Aorta (tissue), 5 donors: ENCODE measurements at regions not wholly inside any gene's neighbourhood (a gene's known extent, or its start where the extent isn't known, plus 50 kb on each side); places are given as distances from the start of the nearest gene placed in this dataset.

Experiments
- ATAC-seq: fragments of 200-7000 bp; cut with Tn5 transposase; one replicate; pipeline ENCODE4 v1.9.1; 2022; ENCODE audit warnings: moderate library complexity; ENCODE audit not compliant: low FRiP score
- DNase-seq, 2 donors: peaks; one replicate each; pipeline ENCODE4 v3.0.0-alpha.2; 2020
- H3K27ac ChIP-seq, 2 donors: one replicate each; pipeline ENCODE4 v1.5.1; 2013; ENCODE audit warnings: low read length in 2 of 2, mild to moderate bottlenecking in 2 of 2, moderate library complexity in 2 of 2, control low read depth in 1 of 2, inconsistent platforms in 1 of 2, low read depth in 1 of 2
- H3K27me3 ChIP-seq, 2 donors: one replicate each; pipeline ENCODE4 v1.6.1; 2013; ENCODE audit warnings: control low read depth in 1 of 2, low read length in 1 of 2, mild to moderate bottlenecking in 1 of 2, moderate library complexity in 1 of 2; ENCODE audit not compliant: insufficient read depth in 2 of 2, control insufficient read depth in 1 of 2
- H3K36me3 ChIP-seq, 2 donors: one replicate each; pipeline ENCODE4 v1.6.1; 2013; ENCODE audit warnings: control low read depth in 1 of 2, low read length in 1 of 2, mild to moderate bottlenecking in 1 of 2; ENCODE audit not compliant: insufficient read depth in 2 of 2, control insufficient read depth in 1 of 2
- H3K4me1 ChIP-seq, 2 donors: one replicate each; pipeline ENCODE4 v1.6.1; 2013; ENCODE audit warnings: low read length in 2 of 2, control low read depth in 1 of 2, mild to moderate bottlenecking in 1 of 2, moderate library complexity in 1 of 2; ENCODE audit not compliant: insufficient read depth in 2 of 2, control insufficient read depth in 1 of 2
- H3K4me3 ChIP-seq, 2 donors: one replicate each; pipeline ENCODE4 v1.5.1; 2013; ENCODE audit warnings: low read length in 2 of 2, control low read depth in 1 of 2, mild to moderate bottlenecking in 1 of 2
- H3K9me3 ChIP-seq: one replicate; pipeline ENCODE4 v1.6.1; 2013; ENCODE audit warnings: mild to moderate bottlenecking, low read length; ENCODE audit not compliant: control insufficient read depth
- WGBS, 2 donors: extraction: QIAGEN DNeasy Blood & Tissue Kit; methylation state at CpG; one replicate each; pipeline ENCODE4 v1.1.7; 2013; 5-methylcytosine and 5-hydroxymethylcytosine counted together
- intact Hi-C, 2 donors: fragments of 100-400 bp; cut with DNase I; formaldehyde crosslinking; loops; one replicate each; pipeline versions ENCODE4 v1.14.2 to v1.15.0; 2022
- donor health status: healthy with polysubstance abuse.
- donor health status: Bipolar disorder and iron deficiency.
- donor health status: DM: no; HTN: no; CAD: no.
- donor health status: DM: no; HTN: no; CAD: no.
- donor health status: DM: yes; HTN: yes; CAD: no.

GRCh38 chrX:39733745-39734144 is 364.0 kb downstream of the BCOR start:
- intact Hi-C loops: loop anchor here (5.0 to 10.0 kb wide), 6 partner anchors 74 to 534 kb away; no protein-coding TSS in a partner anchor
- DNase-seq (no peak), ATAC-seq (no peak)
- no peak overlapping the region for H3K4me3 ChIP-seq
- H3K4me1 ChIP-seq: peaks cover 0 to 2% of the 10 kb centered on the region in 2 donors
- H3K9me3 ChIP-seq: no peaks in the 10 kb centered on the region
- no peaks in the 10 kb centered on the region for H3K36me3 ChIP-seq
- no peaks in the 10 kb centered on the region for H3K27me3 ChIP-seq
- no peak overlapping the region for H3K27ac ChIP-seq
- WGBS, 2 donors: 67 to 89% methylated on average over 1 of the region's 1 CpG

- DNase-seq (no peak), ATAC-seq (no peak)
- Histone ChIP-seq H3K4me1 (peaks cover 0 to 2% of the 10 kb centered on the region in 2 donors), H3K36me3 (no peaks in the 10 kb centered on the region), H3K27me3 (no peaks in the 10 kb centered on the region), H3K4me3 (no peak overlapping the region), H3K27ac (no peak overlapping the region), H3K9me3 (no peaks in the 10 kb centered on the region)
- WGBS, 2 donors: 20 to 38% methylated on average over 2 of the region's 2 CpGs
- intact Hi-C loops: loop anchor here (5.0 to 10.0 kb wide), 6 partner anchors 73 to 533 kb away; no protein-coding TSS in a partner anchor
These were observed 363.5 kb downstream of the BCOR start for GRCh38 chrX:39734174-39734776.

- Histone ChIP-seq H3K27ac (peak overlapping the region in 1 of 2 donors; percentile 84), H3K36me3 (no peaks in the 10 kb centered on the region), H3K27me3 (no peaks in the 10 kb centered on the region), H3K9me3 (no peaks in the 10 kb centered on the region), H3K4me3 (no peak overlapping the region), H3K4me1 (peaks cover 0 to 2% of the 10 kb centered on the region in 2 donors)
- DNase-seq: peak; percentile 92 to 95
- intact Hi-C loops: loop anchor here (1.0 to 10.0 kb wide), 5 partner anchors 78 to 418 kb away; no protein-coding TSS in a partner anchor
- 11 to 49% methylated on average over 22 of the region's 22 CpGs for WGBS, 2 donors
- peak; percentile 91 for ATAC-seq
These were observed 361.2 kb downstream of the BCOR start for GRCh38 chrX:39736216-39737211.

GRCh38 chrX:39739585-39739984 is 358.2 kb downstream of the BCOR start:
- Histone ChIP-seq H3K36me3 (no peaks in the 10 kb centered on the region), H3K4me3 (no peak overlapping the region), H3K27ac (no peak overlapping the region), H3K9me3 (no peaks in the 10 kb centered on the region), H3K27me3 (no peaks in the 10 kb centered on the region), H3K4me1 (peaks cover 0 to 2% of the 10 kb centered on the region in 2 donors)
- 86 to 93% methylated on average over 7 of the region's 7 CpGs for WGBS, 2 donors
- ATAC-seq (no peak), DNase-seq (no peak)
- intact Hi-C loops: loop anchor here in 1 of 2 donors (10.0 kb wide), 4 partner anchors 75 to 415 kb away; no protein-coding TSS in a partner anchor

GRCh38 chrX:39740078-39740477 is 357.7 kb downstream of the BCOR start:
- intact Hi-C loops: no loop called here
- H3K9me3 ChIP-seq: no peaks in the 10 kb centered on the region
- H3K27ac ChIP-seq: no peak overlapping the region
- H3K4me1 ChIP-seq: peaks cover 0 to 2% of the 10 kb centered on the region in 2 donors
- H3K27me3 ChIP-seq: no peaks in the 10 kb centered on the region
- ATAC-seq (no peak), DNase-seq (no peak)
- no peak overlapping the region for H3K4me3 ChIP-seq
- H3K36me3 ChIP-seq: no peaks in the 10 kb centered on the region
- WGBS, 2 donors: 77 to 93% methylated on average over 5 of the region's 5 CpGs

GRCh38 chrX:39741904-39742303 is 355.9 kb downstream of the BCOR start:
- Histone ChIP-seq H3K4me1 (no peaks in the 10 kb centered on the region), H3K9me3 (no peaks in the 10 kb centered on the region), H3K27me3 (no peaks in the 10 kb centered on the region), H3K36me3 (no peaks in the 10 kb centered on the region), H3K27ac (no peak overlapping the region), H3K4me3 (no peak overlapping the region)
- DNase-seq: no peak
- intact Hi-C loops: no loop called here
- WGBS, 2 donors: 94 to 95% methylated on average over 3 of the region's 3 CpGs
- ATAC-seq: no peak

GRCh38 chrX:39745818-39746217 is 351.9 kb downstream of the BCOR start:
- H3K4me3 ChIP-seq: no peak overlapping the region
- H3K27me3 ChIP-seq: no peaks in the 10 kb centered on the region
- peaks cover 0 to 3% of the 10 kb centered on the region in 2 donors for H3K4me1 ChIP-seq
- ATAC-seq (no peak), DNase-seq (no peak)
- H3K9me3 ChIP-seq: no peaks in the 10 kb centered on the region
- intact Hi-C loops: no loop called here
- no peaks in the 10 kb centered on the region for H3K36me3 ChIP-seq
- no peak overlapping the region for H3K27ac ChIP-seq
- WGBS, 2 donors: 90 to 93% methylated on average over 2 of the region's 2 CpGs

GRCh38 chrX:39749135-39749534 is 348.6 kb downstream of the BCOR start:
- no peak overlapping the region for H3K4me3 ChIP-seq
- 5 to 32% methylated on average over 5 of the region's 5 CpGs for WGBS, 2 donors
- H3K27me3 ChIP-seq: no peaks in the 10 kb centered on the region
- peak; percentile 69 to 85 for DNase-seq
- intact Hi-C loops: no loop called here
- ATAC-seq: peak; percentile 60
- H3K9me3 ChIP-seq: no peaks in the 10 kb centered on the region
- peaks cover 0 to 3% of the 10 kb centered on the region in 2 donors for H3K4me1 ChIP-seq
- H3K36me3 ChIP-seq: no peaks in the 10 kb centered on the region
- H3K27ac ChIP-seq: no peak overlapping the region
